Left hindlimb (tissue), 1 donor: ENCODE measurements at regions not wholly inside any gene's neighbourhood (a gene's known extent, or its start where the extent isn't known, plus 50 kb on each side); places are given as distances from the start of the nearest gene placed in this dataset.
A peak's percentile ranks its signal among the peaks of the same experiment; 100 is the strongest.

Experiments
- DNase-seq: peaks from one replicate; pipeline ENCODE4 v3.0.0-alpha.2; 2018

- DNase-seq = peak; percentile 39
Observed at GRCh38 chrX:40273356-40274050, 175.7 kb upstream of the BCOR start.

DNA sequence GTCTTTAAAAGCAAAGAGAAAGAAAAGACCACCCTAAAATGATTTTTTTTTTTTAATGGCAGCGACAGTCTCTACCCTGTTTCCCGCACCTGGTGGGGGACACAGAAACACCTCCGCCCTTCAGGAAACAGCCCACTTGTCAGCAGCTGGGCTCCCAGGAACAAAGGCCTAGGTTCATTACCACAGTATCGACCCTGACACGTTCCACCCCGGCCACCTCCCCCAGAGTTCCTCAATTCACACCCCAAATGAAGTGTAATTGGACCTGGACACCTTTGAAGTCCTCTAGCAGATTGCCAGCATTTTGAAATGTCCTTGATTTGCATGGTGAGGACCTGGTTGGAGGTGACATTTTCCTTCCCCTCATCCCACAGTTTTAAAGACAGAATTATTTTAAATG, 175.0 kb upstream of the BCOR start:
- DNase-seq = no peak

DNA sequence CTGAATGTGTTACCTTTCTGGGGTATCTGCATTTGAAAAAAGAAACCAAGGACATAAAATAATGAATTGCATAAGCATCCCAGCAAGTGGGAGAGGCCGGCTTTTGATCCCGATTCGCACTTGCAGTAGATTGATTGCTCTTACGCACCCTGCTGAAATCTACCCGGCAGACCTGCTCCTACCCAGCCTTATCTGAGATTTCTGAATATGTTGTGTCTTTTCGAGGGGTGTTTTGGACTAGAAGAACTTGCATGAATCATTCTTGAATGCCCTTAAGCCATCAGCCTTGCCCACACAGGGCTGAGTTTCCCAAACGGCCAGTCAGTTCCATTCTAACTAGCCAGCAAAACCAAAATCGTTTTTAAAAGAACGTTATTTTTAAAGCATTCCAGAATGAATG, 174.4 kb upstream of the BCOR start:
- no peak for DNase-seq

- DNase-seq = no peak
Observed at GRCh38 chrX:40268188-40268520, 170.4 kb upstream of the BCOR start.

DNA sequence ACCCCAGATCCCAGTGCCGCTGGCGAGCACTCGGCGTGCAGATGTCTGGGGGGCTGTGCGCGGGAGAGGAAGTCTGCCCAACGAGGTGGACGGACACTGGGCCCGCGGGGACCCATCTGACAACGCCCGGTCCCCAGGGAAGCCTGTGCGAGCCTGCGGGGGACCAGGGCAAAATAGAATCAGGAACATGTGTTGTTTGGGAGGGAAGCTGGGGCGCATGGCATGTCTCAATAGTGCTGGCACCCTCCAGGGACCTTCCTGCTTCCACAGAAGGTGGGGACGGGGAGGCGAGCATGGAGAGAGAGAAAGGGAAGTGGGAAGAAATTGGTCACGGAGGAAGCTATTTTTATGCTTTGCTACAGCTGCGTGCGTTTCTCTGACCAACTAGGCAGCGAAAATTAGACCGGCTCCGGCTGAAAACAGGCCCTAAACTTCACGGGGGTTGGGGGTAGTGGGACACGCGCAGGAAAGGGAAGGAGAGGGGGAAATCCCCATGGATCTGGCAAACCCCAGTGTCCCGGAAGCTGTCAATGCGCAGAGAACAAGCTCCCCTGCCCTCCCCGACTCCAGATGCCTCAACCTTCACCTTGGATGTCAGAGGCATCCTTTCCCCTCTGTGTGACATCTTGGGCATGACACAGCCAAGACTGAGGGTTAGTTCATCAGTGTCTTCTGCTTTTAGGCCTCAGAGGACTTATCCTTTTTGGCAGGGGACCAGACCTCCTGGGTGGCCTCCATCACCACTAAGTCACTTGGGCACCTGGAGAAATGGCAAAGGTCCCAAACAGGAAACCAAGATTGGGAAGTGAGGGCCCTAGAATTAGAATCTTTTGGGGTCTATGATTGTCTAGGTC, 169.8 kb upstream of the BCOR start:
- DNase-seq = no peak

DNA sequence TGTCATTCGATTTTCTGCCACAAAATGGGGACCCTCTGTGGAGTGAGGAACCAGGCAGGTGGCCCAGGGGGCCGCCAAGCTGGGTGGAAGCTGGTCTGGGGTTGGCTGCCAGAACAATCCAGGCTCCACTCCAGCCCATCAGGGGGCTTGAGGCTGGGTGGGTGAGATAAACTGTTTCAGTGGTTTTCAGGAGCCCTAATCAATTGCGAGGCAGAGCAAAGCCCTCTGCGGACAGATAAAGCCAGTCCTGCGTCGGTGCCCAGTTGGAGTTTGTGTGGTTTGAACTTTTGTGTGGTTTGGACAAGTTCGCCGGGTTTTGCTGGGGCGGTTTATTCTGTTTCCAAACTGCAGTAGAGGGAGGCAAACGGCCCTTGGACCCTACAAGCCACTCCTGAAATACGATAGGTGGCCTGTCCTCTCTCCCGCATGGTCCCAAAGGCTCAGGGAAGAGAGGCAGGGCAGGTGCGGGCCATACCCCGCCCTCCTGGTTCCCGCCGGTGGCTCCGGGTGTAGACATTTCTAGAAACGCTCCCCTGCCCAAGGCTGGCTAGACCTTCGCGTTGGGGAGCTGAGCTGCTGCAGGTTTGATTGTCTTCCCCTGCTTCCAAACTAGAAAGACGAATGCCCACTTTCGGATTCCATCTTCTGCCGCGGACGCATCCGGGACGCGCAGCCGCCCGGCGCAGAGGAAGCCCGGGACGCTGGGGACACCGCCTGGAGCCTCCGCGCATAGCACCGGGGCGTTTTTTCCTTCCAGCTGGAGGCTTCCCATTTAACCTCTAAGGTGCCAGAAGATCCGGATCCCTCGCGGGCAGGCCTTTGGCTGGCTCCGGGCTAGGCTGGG, 169.0 kb upstream of the BCOR start:
- DNase-seq = peak; percentile 76

DNA sequence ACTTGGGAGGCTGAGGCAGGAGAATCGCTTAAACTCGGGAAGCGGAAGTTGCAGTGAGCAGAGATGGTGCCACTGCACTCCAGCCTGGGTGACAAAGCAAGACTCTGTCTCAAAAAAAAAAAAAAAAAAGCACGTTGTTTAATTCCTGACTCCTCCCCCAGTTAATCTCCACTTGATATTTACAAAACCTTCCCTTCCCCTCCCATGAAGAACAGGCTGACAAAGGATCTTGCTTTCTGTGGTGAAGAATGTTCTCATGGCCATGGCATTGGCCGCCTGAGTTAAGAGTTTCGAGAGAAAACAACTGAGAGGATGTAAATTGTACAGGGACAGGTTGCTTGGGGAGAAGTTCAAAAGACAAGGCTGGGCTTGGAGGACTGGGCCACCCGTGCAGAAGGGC, 168.2 kb upstream of the BCOR start:
- DNase-seq = no peak

DNA sequence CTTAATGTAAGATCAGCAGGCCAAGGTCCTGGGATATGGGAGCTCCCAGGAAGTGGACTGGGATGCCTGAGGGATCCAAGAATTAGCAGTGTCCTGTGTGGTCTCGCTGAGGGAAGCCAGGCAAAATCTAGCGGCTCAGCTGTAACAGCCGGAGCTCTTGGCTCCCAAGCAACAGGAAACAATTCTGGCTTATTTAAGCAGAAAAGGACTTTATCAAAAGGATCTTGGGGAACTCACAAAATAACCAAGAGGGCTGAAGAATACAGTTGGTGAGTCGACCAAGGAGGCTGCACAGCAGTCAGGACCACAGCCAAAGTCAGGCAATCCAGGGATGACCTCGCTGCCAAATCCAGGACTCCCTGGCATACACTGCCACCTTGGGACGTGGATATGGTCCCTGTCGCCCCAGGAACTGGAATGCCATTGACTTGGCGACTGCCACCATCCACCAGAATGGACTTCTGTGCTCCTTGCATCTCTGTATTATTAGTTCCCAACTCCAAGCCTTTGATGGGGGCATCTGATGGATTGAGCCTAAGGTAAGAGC, 165.3 kb upstream of the BCOR start:
- DNase-seq = no peak

- peak; percentile 33 for DNase-seq
Observed at GRCh38 chrX:40262157-40263013, 164.6 kb upstream of the BCOR start.

DNA sequence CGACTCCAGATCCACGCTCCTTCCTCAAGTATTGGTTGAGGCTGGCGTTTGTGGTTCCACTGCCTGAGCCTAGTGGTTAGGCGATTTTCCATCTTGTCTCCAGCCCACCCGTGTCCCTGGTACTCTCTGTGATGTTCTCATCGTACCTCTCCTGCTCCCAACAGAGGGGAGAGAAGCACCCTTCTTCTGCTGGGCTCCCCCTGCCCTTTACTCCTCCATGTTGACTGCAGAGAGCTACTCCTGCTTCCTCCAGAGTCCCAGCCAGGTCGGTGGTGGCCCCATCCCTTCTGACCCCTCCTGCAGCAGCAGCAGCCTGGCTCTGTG, 164.0 kb upstream of the BCOR start:
- no peak for DNase-seq

DNA sequence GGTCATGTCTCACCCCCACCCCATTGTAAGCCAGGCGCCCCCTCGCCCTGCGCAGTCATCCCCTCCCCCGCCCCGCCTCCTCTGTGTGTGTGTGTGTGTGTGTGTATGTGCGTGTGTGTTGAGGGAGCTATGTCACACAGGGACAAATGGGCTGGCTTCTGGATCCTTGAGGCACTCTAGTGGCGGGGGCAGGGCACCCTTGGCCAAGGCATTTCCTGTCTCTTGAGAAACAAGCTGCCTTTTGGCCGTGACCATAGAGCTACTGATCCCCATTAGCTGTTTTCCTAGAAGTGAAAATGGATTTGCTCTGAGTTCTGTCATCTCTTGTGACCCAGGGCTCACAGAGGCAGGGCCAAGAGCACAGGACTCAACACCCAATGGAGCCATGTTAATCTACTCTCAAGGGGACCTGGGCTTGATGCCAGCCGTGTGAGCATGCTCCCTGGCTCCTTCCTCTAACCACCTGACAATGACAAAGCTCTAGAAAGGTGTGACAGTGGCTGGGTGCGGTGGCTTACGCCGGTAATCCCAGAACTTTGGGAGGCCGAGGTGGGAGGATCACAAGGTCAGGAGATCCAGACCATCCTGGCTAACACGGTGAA, 162.5 kb upstream of the BCOR start:
- no peak for DNase-seq

DNA sequence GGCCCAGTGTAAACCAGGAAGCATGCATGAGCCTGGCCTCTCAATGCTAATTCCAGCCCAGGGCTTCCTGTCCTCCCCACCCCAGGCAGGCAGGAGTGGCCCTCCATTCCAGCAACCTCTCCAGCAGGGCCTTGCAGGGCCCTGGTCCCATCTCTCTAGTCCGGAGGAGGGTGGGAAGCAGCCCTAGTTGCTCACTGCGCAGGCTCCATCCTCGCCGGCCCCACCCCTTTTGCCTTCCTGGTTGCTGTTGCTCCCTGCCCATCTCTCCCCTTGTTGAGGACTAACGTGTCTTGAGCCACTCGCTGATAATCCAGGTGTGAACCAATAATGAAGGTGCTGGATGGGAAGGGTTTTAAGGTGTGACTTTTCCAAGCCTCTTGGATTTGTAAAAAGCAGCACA, 161.2 kb upstream of the BCOR start:
- DNase-seq = no peak

- no peak for DNase-seq
Observed at GRCh38 chrX:40253771-40254170, 156.0 kb upstream of the BCOR start.

- DNase-seq = no peak
Observed at GRCh38 chrX:40249582-40249981, 151.8 kb upstream of the BCOR start.

GRCh38 chrX:40248822-40249221, 151.1 kb upstream of the BCOR start:
- no peak for DNase-seq

GRCh38 chrX:40247848-40248622, 150.3 kb upstream of the BCOR start:
- no peak for DNase-seq

DNA sequence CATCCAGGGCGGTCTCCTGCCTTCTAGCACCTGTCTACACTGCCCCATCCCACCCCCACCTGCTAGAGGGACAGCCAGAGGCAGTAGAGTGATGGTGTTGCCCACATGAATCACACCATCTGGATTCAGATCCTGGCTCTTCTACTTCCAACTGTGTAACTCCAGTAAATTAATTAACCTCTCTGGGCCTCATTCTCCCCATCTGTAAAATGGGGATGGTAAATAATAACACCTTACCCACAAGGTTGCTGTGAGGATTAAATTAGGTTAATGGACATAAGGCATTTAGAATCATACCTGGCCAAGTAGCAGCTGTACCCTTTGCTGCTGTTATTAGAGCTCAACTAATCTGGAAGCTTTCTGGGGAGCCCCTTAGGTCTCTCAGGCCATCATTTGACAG, 149.6 kb upstream of the BCOR start:
- no peak for DNase-seq

GRCh38 chrX:40245488-40246071, 147.8 kb upstream of the BCOR start:
- no peak for DNase-seq

- peak; percentile 31 for DNase-seq
Observed at GRCh38 chrX:40244980-40245379, 147.2 kb upstream of the BCOR start.

GRCh38 chrX:40243755-40244515, 146.2 kb upstream of the BCOR start:
- DNase-seq = no peak
